ENCODE measurements at regions not wholly inside any gene's neighbourhood (a gene's known extent, or its start where the extent isn't known, plus 50 kb on each side); places are given as distances from the start of the nearest gene placed in this dataset.

- Mint-ChIP-seq H3K4me3 (no peak overlapping the region), H3K9me3 (no peaks in the 10 kb centered on the region), H3K4me1 (peaks cover 21% of the 10 kb centered on the region), H3K36me3 (no peaks in the 10 kb centered on the region), H3K27me3 (ENCODE audit: insufficient read depth, low read depth) (no peaks in the 10 kb centered on the region), H3K27ac (no peak overlapping the region)
- H3K4me3 ChIP-seq = no peak overlapping the region
- TF ChIP-seq EZH2 (IDR thresholded peaks at IDR 0.05) (no peak), EZH2phosphoT487 (IDR thresholded peaks at IDR 0.05) (no peak), CTCF (IDR thresholded peaks at IDR 0.05) (no peak)
- no peaks in the 10 kb centered on the region for H3K27me3 ChIP-seq
- no peak overlapping the region for H3K4me2 ChIP-seq
- no peaks in the 10 kb centered on the region for H4K20me1 ChIP-seq (ENCODE audit: low read depth)
- DNase-seq (ENCODE audit: low spot score) = no peak
- H3K27ac ChIP-seq = no peak overlapping the region
- H2AFZ ChIP-seq (replicated peaks) = no peak overlapping the region
- no peak overlapping the region for H3K9ac ChIP-seq
- no peaks in the 10 kb centered on the region for H3K36me3 ChIP-seq
- no peaks in the 10 kb centered on the region for H3K9me3 ChIP-seq (ENCODE audit: low read depth)
- H3K79me2 ChIP-seq (ENCODE audit: low read depth) = no peaks in the 10 kb centered on the region
- no peaks in the 10 kb centered on the region for H3F3A ChIP-seq (ENCODE audit: low read depth)
- peaks cover 12% of the 10 kb centered on the region for H3K4me1 ChIP-seq
These were observed 87.8 kb upstream of the SPATS2L start for GRCh38 chr2:200218645-200219044.

GRCh38 chr2:200219309-200220113 is 87.0 kb upstream of the SPATS2L start:
- Mint-ChIP-seq H3K36me3 (no peaks in the 10 kb centered on the region), H3K4me3 (no peak overlapping the region), H3K27me3 (ENCODE audit: insufficient read depth, low read depth) (no peaks in the 10 kb centered on the region), H3K27ac (no peak overlapping the region), H3K9me3 (no peaks in the 10 kb centered on the region), H3K4me1 (peaks cover 21% of the 10 kb centered on the region)
- no peak for TF ChIP-seq EZH2phosphoT487 (IDR thresholded peaks at IDR 0.05)
- no peak for TF ChIP-seq CTCF (IDR thresholded peaks at IDR 0.05)
- Histone ChIP-seq H3K27ac (no peak overlapping the region), H3K4me3 (no peak overlapping the region), H3K79me2 (ENCODE audit: low read depth) (no peaks in the 10 kb centered on the region), H3K4me1 (peaks cover 12% of the 10 kb centered on the region), H3F3A (ENCODE audit: low read depth) (no peaks in the 10 kb centered on the region), H3K9ac (no peak overlapping the region), H2AFZ (replicated peaks) (peak overlapping the region; percentile 53), H3K4me2 (no peak overlapping the region), H3K27me3 (no peaks in the 10 kb centered on the region), H3K9me3 (ENCODE audit: low read depth) (no peaks in the 10 kb centered on the region), H4K20me1 (ENCODE audit: low read depth) (no peaks in the 10 kb centered on the region), H3K36me3 (no peaks in the 10 kb centered on the region)
- no peak for DNase-seq (ENCODE audit: low spot score)

DNA sequence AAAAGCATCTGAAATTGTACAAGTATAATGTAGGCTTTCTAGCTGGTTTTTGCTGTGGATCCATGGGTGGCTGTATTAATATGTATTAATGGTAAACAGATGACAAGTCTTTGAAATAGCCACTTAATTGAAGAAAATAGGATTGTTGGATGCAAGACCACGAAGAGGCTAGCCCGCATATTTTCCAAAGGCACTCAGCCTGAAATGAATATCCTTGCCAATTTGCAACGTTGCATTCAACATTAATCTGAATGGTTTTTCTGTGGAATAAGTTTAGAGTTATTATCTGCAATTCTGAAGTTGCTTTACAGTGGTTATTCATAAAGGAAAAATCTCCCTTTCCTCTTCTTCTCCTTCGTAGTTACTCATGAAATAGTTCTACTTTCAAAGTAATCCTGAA is 86.2 kb upstream of the SPATS2L start:
- H3K27ac Mint-ChIP-seq = no peak overlapping the region

More for the DNA sequence above, 86.2 kb upstream of the SPATS2L start:
- TF ChIP-seq CTCF (IDR thresholded peaks at IDR 0.05) = no peak
- TF ChIP-seq EZH2 (IDR thresholded peaks at IDR 0.05) = no peak
- TF ChIP-seq EZH2phosphoT487 (IDR thresholded peaks at IDR 0.05) = no peak
- peaks cover 12% of the 10 kb centered on the region for H3K4me1 ChIP-seq
- H3K4me1 Mint-ChIP-seq = peaks cover 21% of the 10 kb centered on the region
- H3K9ac ChIP-seq = no peak overlapping the region
- H3K4me3 Mint-ChIP-seq = no peak overlapping the region
- no peaks in the 10 kb centered on the region for H3K36me3 Mint-ChIP-seq
- H3K79me2 ChIP-seq (ENCODE audit: low read depth) = no peaks in the 10 kb centered on the region
- no peaks in the 10 kb centered on the region for H3F3A ChIP-seq (ENCODE audit: low read depth)
- H3K27me3 Mint-ChIP-seq (ENCODE audit: insufficient read depth, low read depth) = no peaks in the 10 kb centered on the region
- H3K4me2 ChIP-seq = no peak overlapping the region
- H3K9me3 ChIP-seq (ENCODE audit: low read depth) = no peaks in the 10 kb centered on the region
- no peaks in the 10 kb centered on the region for H3K27me3 ChIP-seq
- H3K36me3 ChIP-seq = no peaks in the 10 kb centered on the region
- no peak overlapping the region for H3K27ac ChIP-seq
- H2AFZ ChIP-seq (replicated peaks) = peak overlapping the region; percentile 53
- H3K4me3 ChIP-seq = no peak overlapping the region
- no peak for DNase-seq (ENCODE audit: low spot score)
- H4K20me1 ChIP-seq (ENCODE audit: low read depth) = no peaks in the 10 kb centered on the region
- H3K9me3 Mint-ChIP-seq = no peaks in the 10 kb centered on the region
